UCSD-AML1 (cell line): ENCODE measurements at regions not wholly inside any gene's neighbourhood (a gene's known extent, or its start where the extent isn't known, plus 50 kb on each side); places are given as distances from the start of the nearest gene placed in this dataset.
"Not testable (repeated sequence)": the region's sequence is repeated elsewhere in the genome, so short reads cannot be mapped to it uniquely, and the experiment has no call there.

Source experiments
- DNase-seq: peaks from one replicate; lab custom pipeline; 2025; ENCODE audit not compliant: unreplicated experiment; lab: John Stamatoyannopoulos, UW

GRCh38 chr6:101108286-101108685 is 227.2 kb upstream of the ASCC3 start:
- no peak for DNase-seq

GRCh38 chr6:101110814-101111213 is 229.7 kb upstream of the ASCC3 start:
- DNase-seq = no peak

DNA sequence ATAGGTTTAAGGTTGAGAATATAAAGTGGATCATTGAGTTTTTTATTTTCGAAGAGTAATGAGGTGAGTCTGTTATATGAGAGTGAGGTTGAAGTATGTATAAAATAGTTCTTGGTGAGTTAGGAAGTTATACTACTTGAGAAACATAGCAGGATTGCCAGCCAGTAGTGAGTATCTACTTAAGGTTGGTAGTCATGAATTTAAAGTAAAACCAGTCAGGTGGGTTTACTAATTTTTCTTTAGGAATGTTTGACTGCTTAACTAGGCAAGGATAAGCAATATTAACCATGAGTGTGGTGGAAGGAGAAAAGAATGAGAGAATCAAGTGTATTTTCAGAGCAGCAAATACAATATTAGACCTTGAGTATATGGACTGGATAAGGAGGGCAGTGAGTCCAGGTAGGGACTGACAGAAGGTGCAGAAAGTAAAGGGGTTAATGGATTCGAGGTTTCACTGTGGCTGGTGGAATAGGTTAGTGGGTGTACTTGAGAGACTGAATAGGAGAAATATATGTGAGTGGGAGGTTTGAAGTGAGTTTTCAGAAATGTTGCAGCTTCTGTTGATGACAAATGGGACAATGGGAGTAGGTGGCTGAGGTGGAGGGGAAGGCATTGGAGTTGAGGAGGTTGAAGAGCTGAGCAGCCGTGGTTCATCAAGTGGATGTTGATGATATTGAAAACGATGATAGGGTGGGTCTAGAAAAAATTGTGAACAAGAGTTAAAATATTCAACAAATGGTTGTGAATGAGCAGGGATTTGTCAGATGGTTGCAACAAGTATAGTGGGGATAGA is 232.5 kb upstream of the ASCC3 start:
- DNase-seq = no peak

DNA sequence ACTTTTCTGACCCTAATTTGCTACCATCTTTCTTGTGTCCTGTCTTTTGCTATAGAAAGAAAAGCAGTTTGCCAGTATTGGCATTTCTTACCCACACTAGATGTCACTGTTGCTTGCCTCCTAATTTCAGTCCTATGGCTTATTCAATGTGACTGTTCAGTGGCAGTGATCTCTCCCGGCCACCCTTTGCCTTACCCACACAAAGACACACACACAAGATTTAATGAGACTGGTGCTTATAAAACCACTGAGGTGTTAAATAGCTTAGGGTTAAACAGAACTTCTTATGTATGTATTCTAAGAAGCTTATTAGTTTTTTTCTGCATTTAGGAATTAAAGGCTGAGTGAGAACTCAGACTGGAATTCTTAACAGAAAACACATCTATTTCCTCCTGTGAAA is 233.6 kb upstream of the ASCC3 start:
- no peak for DNase-seq

- no peak for DNase-seq
Observed at GRCh38 chr6:101116337-101116736, 235.2 kb upstream of the ASCC3 start.

DNA sequence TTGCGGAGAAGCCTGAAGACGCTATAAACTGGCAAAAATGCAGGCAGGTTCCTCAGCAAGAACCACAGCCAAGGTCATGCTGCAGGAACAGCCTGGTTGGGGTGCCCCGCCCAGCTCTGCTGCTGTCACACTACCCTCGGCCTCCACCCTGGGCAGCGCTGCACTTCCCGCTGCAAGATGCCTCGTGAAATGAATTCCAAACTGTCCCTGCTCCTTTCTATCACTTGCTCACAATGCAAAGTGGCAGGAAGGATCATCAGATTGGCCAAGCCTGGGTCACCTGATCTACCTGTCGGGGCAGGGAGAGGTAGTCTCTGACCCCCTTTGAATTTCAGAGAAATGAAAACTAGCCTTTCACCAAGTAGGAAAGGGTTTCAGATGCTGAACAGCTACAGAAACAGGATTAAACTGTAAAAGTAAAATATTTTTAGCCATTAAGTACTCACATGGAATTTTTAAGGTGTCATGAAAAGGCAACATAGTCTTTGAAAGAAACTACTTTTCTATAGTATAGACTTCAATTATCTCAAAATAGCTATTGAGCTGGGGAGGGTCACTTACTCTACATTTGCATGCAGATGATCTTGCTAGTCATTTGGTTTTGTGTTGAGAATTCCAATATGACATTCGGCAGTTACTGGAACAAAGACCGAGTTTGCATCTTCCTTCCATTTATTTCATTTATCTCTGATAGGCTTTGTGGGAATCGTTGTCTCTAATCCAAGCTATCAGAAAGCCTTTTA is 236.4 kb upstream of the ASCC3 start:
- peak; percentile 6 for DNase-seq

GRCh38 chr6:101118136-101118396 is 236.9 kb upstream of the ASCC3 start:
- DNase-seq = no peak

- no peak for DNase-seq
Observed at GRCh38 chr6:101120747-101121146, 239.6 kb upstream of the ASCC3 start.

DNA sequence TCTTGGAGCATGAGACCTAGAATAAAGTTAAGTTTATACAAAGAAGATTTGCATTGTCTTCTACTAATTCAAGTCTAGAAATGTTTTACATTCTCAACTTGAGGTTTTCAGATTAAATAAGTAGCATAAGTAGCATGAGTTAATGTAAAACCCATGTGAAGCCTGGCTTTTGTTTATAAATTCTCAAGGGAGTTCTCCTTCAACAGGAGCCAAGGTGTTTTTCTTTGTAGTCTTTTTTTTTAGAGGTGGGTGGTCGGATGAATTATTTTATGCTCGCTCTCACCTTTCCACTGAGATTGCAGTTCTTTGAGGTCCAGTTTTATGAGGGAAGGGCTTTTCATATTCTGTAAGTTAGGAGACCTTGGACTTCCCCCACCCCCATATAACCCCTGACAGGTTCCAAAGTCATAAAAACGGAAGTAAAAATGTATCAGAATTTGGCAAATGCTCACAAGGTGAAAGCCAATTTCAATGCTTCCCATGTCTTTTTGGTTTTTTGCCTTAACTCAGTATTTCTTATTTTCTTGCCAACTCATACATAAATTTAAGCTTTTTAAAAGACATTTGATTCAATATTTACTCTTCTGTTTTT is 244.3 kb upstream of the ASCC3 start:
- no peak for DNase-seq

GRCh38 chr6:101126501-101126900 is 245.4 kb upstream of the ASCC3 start:
- DNase-seq = no peak

GRCh38 chr6:101129851-101130250 is 248.7 kb upstream of the ASCC3 start:
- DNase-seq = no peak

GRCh38 chr6:101146389-101146788 is 247.1 kb upstream of the GRIK2 start:
- DNase-seq = no peak

DNA sequence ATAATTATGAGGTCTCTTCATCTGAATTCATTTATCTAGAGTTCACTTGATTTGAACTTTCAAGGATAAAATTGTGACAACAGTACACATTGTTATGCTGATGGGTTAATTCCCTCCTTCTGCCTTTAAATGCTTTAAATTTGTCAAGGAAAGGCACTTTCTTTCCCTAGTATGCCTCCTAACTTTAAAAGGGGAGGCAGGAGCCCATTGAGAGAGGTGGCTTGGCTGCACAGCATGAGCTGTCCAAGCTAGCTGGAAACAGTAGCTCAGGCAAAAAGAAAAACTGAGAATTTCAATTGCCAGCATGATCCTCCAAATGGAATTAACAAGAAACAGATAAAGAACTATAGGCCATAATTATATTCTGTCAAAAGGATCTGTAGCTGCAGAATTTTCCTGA is 243.3 kb upstream of the GRIK2 start:
- no peak for DNase-seq

DNA sequence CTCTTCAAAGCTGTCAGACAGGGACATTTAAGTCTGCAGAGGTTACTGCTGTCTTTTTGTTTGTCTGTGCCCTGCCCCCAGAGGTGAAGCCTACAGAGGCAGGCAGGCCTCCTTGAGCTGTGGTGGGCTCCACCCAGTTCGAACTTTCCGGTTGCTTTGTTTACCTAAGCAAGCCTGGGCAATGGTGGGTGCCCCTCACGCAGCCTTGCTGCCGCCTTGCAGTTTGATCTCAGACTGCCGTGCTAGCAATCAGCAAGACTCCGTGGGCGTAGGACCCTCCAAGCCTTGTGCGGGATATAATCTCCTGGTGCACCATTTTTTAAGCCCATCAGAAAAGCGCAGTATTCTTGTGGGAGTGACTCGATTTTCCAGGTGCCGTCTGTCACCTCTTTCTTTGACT is 235.9 kb upstream of the GRIK2 start:
- DNase-seq = not testable (repeated sequence)

GRCh38 chr6:101163611-101164010 is 229.9 kb upstream of the GRIK2 start:
- DNase-seq = no peak

- no peak for DNase-seq
Observed at GRCh38 chr6:101167638-101168037, 225.9 kb upstream of the GRIK2 start.

DNA sequence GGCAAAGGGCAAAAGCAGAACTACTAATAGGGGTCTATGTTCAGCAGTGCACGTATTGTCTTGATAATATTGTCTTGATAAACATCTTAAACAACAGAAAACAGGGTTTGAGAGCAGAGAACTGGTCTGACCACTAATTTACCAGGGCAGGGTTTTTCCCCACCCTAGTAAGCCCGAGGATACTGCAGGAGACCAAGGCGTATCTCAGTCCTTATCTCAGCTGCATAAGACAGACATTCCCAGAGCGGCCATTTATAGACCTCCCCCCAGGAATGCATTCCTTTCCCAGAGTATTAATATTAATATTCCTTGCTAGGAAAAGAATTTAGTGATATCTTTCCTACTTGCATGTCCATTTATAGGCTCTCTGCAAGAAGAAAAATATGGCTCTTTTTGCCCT is 222.5 kb upstream of the GRIK2 start:
- not testable (repeated sequence) for DNase-seq

- DNase-seq = no peak
Observed at GRCh38 chr6:101178748-101179147, 214.8 kb upstream of the GRIK2 start.

GRCh38 chr6:101181006-101181405 is 212.5 kb upstream of the GRIK2 start:
- DNase-seq = no peak

- DNase-seq = not testable (repeated sequence)
Observed at GRCh38 chr6:101188285-101188798, 205.2 kb upstream of the GRIK2 start.

GRCh38 chr6:101195588-101195987 is 197.9 kb upstream of the GRIK2 start:
- DNase-seq = no peak

DNA sequence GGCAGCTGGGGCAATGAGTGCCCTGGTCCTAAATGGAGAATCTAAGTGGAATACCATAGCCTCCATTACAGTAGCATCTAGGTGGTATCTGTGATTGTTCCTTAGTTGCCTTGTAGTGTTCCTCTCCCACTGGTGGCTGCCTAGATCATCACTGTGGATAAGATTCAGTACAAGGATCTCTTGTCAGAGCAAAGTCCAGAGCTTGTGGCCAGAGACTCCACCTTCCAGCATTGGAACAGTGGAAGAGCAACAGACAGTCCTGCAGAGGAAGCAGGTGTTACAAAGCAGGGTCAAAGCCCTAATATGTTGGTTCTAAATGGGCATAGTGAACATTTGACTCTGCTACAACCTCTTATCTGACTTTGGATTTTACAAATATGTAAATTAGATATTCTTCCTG is 194.1 kb upstream of the GRIK2 start:
- no peak for DNase-seq
